K562 (cell line): ENCODE measurements at regions not wholly inside any gene's neighbourhood (a gene's known extent, or its start where the extent isn't known, plus 50 kb on each side); places are given as distances from the start of the nearest gene placed in this dataset.

ENCODE experiments used
- ATAC-seq: fragments of 200-7000 bp; cut with Tn5 transposase; 3 replicates; pipeline ENCODE4 v1.9.1; 2020; ENCODE audit warnings: moderate library complexity
- BruUV-seq: library from RNA; stranded (reverse); fragments of 400-500 nt; replicated peaks from 2 replicates; lab custom pipeline; 2021; lab: Mats Ljungman, UMichigan
- CTCF ChIA-PET: fragments of 300-600 bp; formaldehyde crosslinking; extraction: SDS; loops from one replicate; lab custom pipeline; 2021; ENCODE audit warnings: low intra/inter-chr PET ratio; lab: Yijun Ruan, JAX
- POLR2A ChIA-PET: fragments of 300-600, 350-650 bp; sonication (Branson Sonifier 250); formaldehyde crosslinking; extraction: SDS; loops from one replicate; lab custom pipeline; 2021; ENCODE audit warnings: antibody characterized with exemption, inconsistent platforms; lab: Yijun Ruan, JAX
- DNase-seq, 4 experiments: peaks; one replicate each; pipeline versions ENCODE4 v3.0.0 to v3.0.0-alpha.2; 2011 to 2018; ENCODE audit warnings: low spot score in 3 of 4, mixed read lengths in 3 of 4; ENCODE audit errors: extremely low read depth in 1 of 4
- FAIRE-seq: peaks from 2 replicates; lab custom pipeline; 2011; peaks lifted over from hg19 to GRCh38; lab: Jason Lieb, UNC
- H2AFZ ChIP-seq: 2 replicates; pipeline ENCODE4 v1.6.0; 2011; ENCODE audit warnings: low read depth, low read length, control low read depth, inconsistent platforms
- H3K27ac ChIP-seq: fragments of 200-600 bp; 3 replicates; pipeline ENCODE4 v1.8.0; 2011; ENCODE audit warnings: low read depth, mild to moderate bottlenecking, control low read depth, inconsistent platforms, low read length, moderate library complexity, mixed read lengths; ENCODE audit errors: extremely low read depth
- H3K27me3 ChIP-seq, 2 experiments: fragments of 300-600 bp in 1 of 2; 2 replicates in 1 of 2; 3 replicates in 1 of 2; pipeline versions ENCODE4 v1.6.0 to v1.8.0; 2011; ENCODE audit warnings: inconsistent platforms in 2 of 2, low read length in 2 of 2, mild to moderate bottlenecking in 1 of 2, mixed read lengths in 1 of 2, moderate library complexity in 1 of 2; ENCODE audit not compliant: control insufficient read depth in 2 of 2, insufficient read depth in 2 of 2
- H3K36me3 ChIP-seq: fragments of 300-600 bp; 3 replicates; pipeline ENCODE4 v1.8.0; 2011; ENCODE audit warnings: mild to moderate bottlenecking, low read length, inconsistent platforms; ENCODE audit not compliant: control insufficient read depth, insufficient read depth
- H3K4me1 ChIP-seq, 2 experiments: fragments of 200-600 bp in 1 of 2; replicated peaks in 1 of 2; 2 replicates in 1 of 2; 3 replicates in 1 of 2; pipeline versions ENCODE4 v1.5.1 to v1.8.0; 2011; ENCODE audit warnings: inconsistent platforms in 2 of 2, low read length in 2 of 2, mild to moderate bottlenecking in 1 of 2, mixed read lengths in 1 of 2, moderate library complexity in 1 of 2; ENCODE audit not compliant: control insufficient read depth in 2 of 2, insufficient read depth in 2 of 2
- H3K4me2 ChIP-seq: 2 replicates; pipeline ENCODE4 v1.6.1; 2011; ENCODE audit warnings: low read length, control low read depth, inconsistent platforms, mixed read lengths; ENCODE audit not compliant: insufficient read depth
- H3K4me3 ChIP-seq: fragments of 200-600 bp; sonication (generic), shearing (Covaris generic); 2 replicates; pipeline ENCODE4 v1.5.1; 2016; ENCODE audit warnings: control low read depth, inconsistent platforms
- H3K79me2 ChIP-seq: fragments of 200-600 bp; 3 replicates; pipeline ENCODE4 v1.8.0; 2011; ENCODE audit warnings: low read length, inconsistent platforms; ENCODE audit not compliant: control insufficient read depth, insufficient read depth
- H3K9ac ChIP-seq, 2 experiments: 2 replicates each; pipeline versions ENCODE4 v1.6.0 to v1.6.1; 2011; ENCODE audit warnings: low read depth in 2 of 2, low read length in 2 of 2, control low read depth in 1 of 2, inconsistent platforms in 1 of 2, mild to moderate bottlenecking in 1 of 2, mixed read lengths in 1 of 2; ENCODE audit not compliant: insufficient read depth in 1 of 2
- H3K9me1 ChIP-seq: one replicate; pipeline ENCODE4 v1.6.0; 2011; ENCODE audit warnings: inconsistent platforms, mild to moderate bottlenecking, low read length, moderate library complexity; ENCODE audit not compliant: control insufficient read depth, insufficient read depth
- H3K9me3 ChIP-seq: replicated peaks from 2 replicates; pipeline ENCODE4 v1.5.1; 2011; ENCODE audit warnings: low read depth, low read length, inconsistent platforms; ENCODE audit not compliant: control insufficient read depth, insufficient read depth
- H4K20me1 ChIP-seq: replicated peaks from 2 replicates; pipeline ENCODE4 v1.6.1; 2011; ENCODE audit warnings: low read length, inconsistent platforms, mixed read lengths; ENCODE audit not compliant: control insufficient read depth, insufficient read depth
- CBFA2T2 ChIP-seq: fragments of 450-650 bp; conservative IDR thresholded peaks from 2 replicates; pipeline ENCODE4 v1.6.1; 2017; ENCODE audit warnings: mild to moderate bottlenecking
- CHD2 ChIP-seq: IDR thresholded peaks from 2 replicates; pipeline ENCODE4 v1.6.1; 2011; ENCODE audit warnings: low read depth, low read length
- ESRRB ChIP-seq: fragments of 250-450 bp; sonication (Bioruptor Pico); IDR thresholded peaks from 2 replicates; pipeline ENCODE4 v1.5.0; 2020; ENCODE audit warnings: mild to moderate bottlenecking, moderate library complexity, borderline replicate concordance
- FOSL1 ChIP-seq: fragments of 200-800 bp; sonication (Bioruptor generic); conservative IDR thresholded peaks from 2 replicates; pipeline ENCODE4 v1.6.1; 2016; ENCODE audit warnings: missing genetic modification characterization, missing compliant biosample characterization
- PHB ChIP-seq: fragments of 250-450 bp; sonication (Bioruptor Pico); IDR thresholded peaks from 2 replicates; pipeline ENCODE4 v1.5.0; 2021
- POU5F1 ChIP-seq: fragments of 150-350 bp; IDR thresholded peaks from 2 replicates; pipeline ENCODE4 v1.6.1; 2014; ENCODE audit warnings: borderline replicate concordance, low read length, low read depth, mild to moderate bottlenecking; ENCODE audit not compliant: partially characterized antibody
- RBM39 ChIP-seq: fragments of 200-400 bp; formaldehyde crosslinking; optimal IDR thresholded peaks from 2 replicates; pipeline ENCODE3; 2018; ENCODE audit warnings: low read depth, low read length
- SAFB2 ChIP-seq: fragments of 200-400 bp; formaldehyde crosslinking; IDR thresholded peaks from 2 replicates; pipeline ENCODE4 v1.6.1; 2018; ENCODE audit warnings: borderline replicate concordance, low read length, low read depth, moderate library complexity; ENCODE audit not compliant: severe bottlenecking
- ZBTB7A ChIP-seq: IDR thresholded peaks from 2 replicates; pipeline ENCODE4 v1.6.1; 2011; ENCODE audit warnings: low read depth, mild to moderate bottlenecking, low read length, moderate library complexity, borderline replicate concordance; ENCODE audit not compliant: control insufficient read depth
- ZFP30 ChIP-seq: fragments of 250-450 bp; sonication (Bioruptor Pico); IDR thresholded peaks from 2 replicates; pipeline ENCODE4 v1.8.0; 2022; ENCODE audit warnings: moderate library complexity, mild to moderate bottlenecking, inconsistent platforms, borderline replicate concordance
- ZFPM2 ChIP-seq: fragments of 250-450 bp; sonication (Bioruptor Pico); IDR thresholded peaks from 2 replicates; pipeline ENCODE4 v1.5.1; 2022; ENCODE audit warnings: mild to moderate bottlenecking
- ZNF232 ChIP-seq: sonication (generic); formaldehyde crosslinking; IDR thresholded peaks from 2 replicates; pipeline ENCODE4 v1.8.0; 2022; ENCODE audit warnings: mild to moderate bottlenecking, missing genetic modification reagents
- ZNF263 ChIP-seq: sonication (generic); formaldehyde crosslinking; IDR thresholded peaks from 2 replicates; pipeline ENCODE4 v1.8.0; 2022; ENCODE audit warnings: mild to moderate bottlenecking, missing genetic modification reagents, borderline replicate concordance
- ZNF436 ChIP-seq: fragments of 250-450, 450-650 bp; sonication (Bioruptor Pico); formaldehyde crosslinking; IDR thresholded peaks from 2 replicates; pipeline ENCODE4 v1.7.0; 2020; ENCODE audit warnings: mild to moderate bottlenecking
- ZNF445 ChIP-seq: fragments of 250-450 bp; sonication (Bioruptor Pico); IDR thresholded peaks from 2 replicates; pipeline ENCODE4 v1.4.0; 2020; ENCODE audit warnings: low read depth, mild to moderate bottlenecking, moderate library complexity
- WGBS: fragments of 100-300 bp; shearing (Covaris generic); methylation state at CpG from one replicate; pipeline ENCODE4 v1.1.6; 2016; ENCODE audit warnings: low coverage, mixed read lengths; ENCODE audit not compliant: insufficient coverage; ENCODE audit errors: missing lambda C conversion rate; 5-methylcytosine and 5-hydroxymethylcytosine counted together
- in situ Hi-C: fragments of 300-500 bp; cut with MboI; formaldehyde crosslinking; loops from 4 replicates; pipeline ENCODE4 v1.15.0; 2018; ENCODE audit warnings: inconsistent platforms, mixed read lengths
- intact Hi-C: fragments of 100-400 bp; cut with micrococcal nuclease; formaldehyde crosslinking; loops from 2 replicates; pipeline ENCODE4 v1.14.2; 2022
- TF ChIP-seq, protein P1 (sequence below): fragments of 450-650 bp; formaldehyde crosslinking; IDR thresholded peaks from 2 replicates; pipeline ENCODE4 v1.4.0; 2020; ENCODE audit warnings: mild to moderate bottlenecking, mixed read lengths
- TF ChIP-seq, protein P2 (sequence below), 2 experiments: fragments of 450-650 bp in 1 of 2; sonication (generic) in 1 of 2; formaldehyde crosslinking; conservative IDR thresholded peaks; 2 replicates each; pipeline versions ENCODE4 v1.4.0 to v1.8.1; 2020 to 2022; ENCODE audit warnings: mild to moderate bottlenecking in 1 of 2, missing genetic modification reagents in 1 of 2
- TF ChIP-seq, protein P3 (sequence below): sonication (generic); formaldehyde crosslinking; IDR thresholded peaks from 2 replicates; pipeline ENCODE4 v1.8.0; 2022; ENCODE audit warnings: missing genetic modification reagents, mild to moderate bottlenecking, borderline replicate concordance

DNA sequence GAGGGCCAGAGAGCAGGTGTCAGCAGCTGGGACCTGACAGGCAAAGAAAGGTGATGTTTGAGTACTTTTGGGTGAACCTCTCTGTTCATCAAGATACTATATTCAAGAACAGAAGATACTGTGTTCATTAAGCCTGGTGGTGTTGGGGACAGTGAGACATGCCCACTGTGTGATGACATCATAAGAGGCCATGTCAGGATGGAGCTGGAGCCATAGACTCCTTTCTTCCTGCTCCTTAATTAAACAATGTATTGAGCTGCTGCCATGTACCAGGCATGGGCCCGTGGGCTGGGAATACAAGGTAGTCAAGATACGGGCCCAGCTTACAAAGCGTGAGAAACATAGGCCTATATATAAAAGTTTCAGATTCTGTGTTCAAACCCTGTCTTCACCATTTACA, 435.4 kb downstream of the RPS6KC1 start:
- WGBS: 0% methylated on average over 3 of the region's 3 CpGs
- H3K27ac ChIP-seq: no peak overlapping the region
- H3K4me1 ChIP-seq: no peaks in the 10 kb centered on the region
- ATAC-seq: no peak
- no peaks in the 10 kb centered on the region for H3K79me2 ChIP-seq
- no peaks in the 10 kb centered on the region for H3K36me3 ChIP-seq
- CTCF ChIA-PET: no interaction called here
- intact Hi-C loops: no loop called here
- no peak overlapping the region for H2AFZ ChIP-seq
- in situ Hi-C loops: no loop called here
- TF ChIP-seq SAFB2 (no peak), ZNF445 (no peak), ZNF436 (CRISPR knock-in tag) (no peak), ZFPM2 (CRISPR knock-in tag) (no peak), PHB (CRISPR knock-in tag) (no peak), RBM39 (no peak), CBFA2T2 (no peak), ZFP30 (no peak), ZBTB7A (no peak), POU5F1 (no peak), ZNF232 (CRISPR knock-in tag) (no peak), CHD2 (no peak), ESRRB (CRISPR knock-in tag) (no peak), FOSL1 (tag) (no peak), ZNF263 (CRISPR knock-in tag) (no peak)
- TF ChIP-seq, protein P1, sequence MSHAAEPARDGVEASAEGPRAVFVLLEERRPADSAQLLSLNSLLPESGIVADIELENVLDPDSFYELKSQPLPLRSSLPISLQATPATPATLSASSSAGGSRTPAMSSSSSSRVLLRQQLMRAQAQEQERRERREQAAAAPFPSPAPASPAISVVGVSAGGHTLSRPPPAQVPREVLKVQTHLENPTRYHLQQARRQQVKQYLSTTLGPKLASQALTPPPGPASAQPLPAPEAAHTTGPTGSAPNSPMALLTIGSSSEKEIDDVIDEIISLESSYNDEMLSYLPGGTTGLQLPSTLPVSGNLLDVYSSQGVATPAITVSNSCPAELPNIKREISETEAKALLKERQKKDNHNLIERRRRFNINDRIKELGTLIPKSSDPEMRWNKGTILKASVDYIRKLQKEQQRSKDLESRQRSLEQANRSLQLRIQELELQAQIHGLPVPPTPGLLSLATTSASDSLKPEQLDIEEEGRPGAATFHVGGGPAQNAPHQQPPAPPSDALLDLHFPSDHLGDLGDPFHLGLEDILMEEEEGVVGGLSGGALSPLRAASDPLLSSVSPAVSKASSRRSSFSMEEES (CRISPR knock-in tag): no peak
- TF ChIP-seq, protein P2, sequence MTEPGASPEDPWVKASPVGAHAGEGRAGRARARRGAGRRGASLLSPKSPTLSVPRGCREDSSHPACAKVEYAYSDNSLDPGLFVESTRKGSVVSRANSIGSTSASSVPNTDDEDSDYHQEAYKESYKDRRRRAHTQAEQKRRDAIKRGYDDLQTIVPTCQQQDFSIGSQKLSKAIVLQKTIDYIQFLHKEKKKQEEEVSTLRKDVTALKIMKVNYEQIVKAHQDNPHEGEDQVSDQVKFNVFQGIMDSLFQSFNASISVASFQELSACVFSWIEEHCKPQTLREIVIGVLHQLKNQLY (CRISPR knock-in tag; conservative IDR thresholded peaks at IDR 0.05): no peak
- TF ChIP-seq, protein P3, sequence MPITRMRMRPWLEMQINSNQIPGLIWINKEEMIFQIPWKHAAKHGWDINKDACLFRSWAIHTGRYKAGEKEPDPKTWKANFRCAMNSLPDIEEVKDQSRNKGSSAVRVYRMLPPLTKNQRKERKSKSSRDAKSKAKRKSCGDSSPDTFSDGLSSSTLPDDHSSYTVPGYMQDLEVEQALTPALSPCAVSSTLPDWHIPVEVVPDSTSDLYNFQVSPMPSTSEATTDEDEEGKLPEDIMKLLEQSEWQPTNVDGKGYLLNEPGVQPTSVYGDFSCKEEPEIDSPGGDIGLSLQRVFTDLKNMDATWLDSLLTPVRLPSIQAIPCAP (CRISPR knock-in tag): no peak
- TF ChIP-seq, all 486 proteins: peak for 0
- POLR2A ChIA-PET: no interaction called here
- no peak for DNase-seq
- Histone ChIP-seq H3K9me3 (no peaks in the 10 kb centered on the region), H3K4me2 (no peak overlapping the region), H4K20me1 (no peaks in the 10 kb centered on the region), H3K9me1 (no peaks in the 10 kb centered on the region), H3K4me3 (no peak overlapping the region), H3K27me3 (peaks cover 16 to 17% of the 10 kb centered on the region in 2 experiments), H3K9ac (no peak overlapping the region)
- no peak for FAIRE-seq
- BruUV-seq: no TSS peak
